ENCODE measurements at regions not wholly inside any gene's neighbourhood (a gene's known extent, or its start where the extent isn't known, plus 50 kb on each side); places are given as distances from the start of the nearest gene placed in this dataset.

DNA sequence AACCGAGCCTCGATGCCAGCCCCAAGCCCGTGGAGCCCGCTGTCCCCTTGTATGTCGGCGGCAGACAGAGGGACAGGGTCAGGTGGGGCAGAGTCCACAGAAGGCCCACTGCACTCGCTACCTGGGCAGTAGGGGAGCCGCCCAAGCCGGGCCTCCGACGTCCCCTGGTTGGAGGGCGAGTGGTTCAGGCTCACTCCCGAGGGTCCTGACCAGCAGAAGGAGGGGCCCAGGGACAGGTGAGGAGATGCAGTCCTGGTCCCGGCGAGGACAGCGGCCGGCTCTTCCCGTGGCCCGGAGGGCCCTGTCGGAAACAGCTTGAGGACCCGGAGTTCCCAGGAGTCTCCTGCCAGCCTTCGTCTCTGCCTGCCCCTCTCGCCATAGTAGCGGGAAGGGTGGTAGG, 216.7 kb upstream of the SFSWAP start:
- TF ChIP-seq, protein P1, sequence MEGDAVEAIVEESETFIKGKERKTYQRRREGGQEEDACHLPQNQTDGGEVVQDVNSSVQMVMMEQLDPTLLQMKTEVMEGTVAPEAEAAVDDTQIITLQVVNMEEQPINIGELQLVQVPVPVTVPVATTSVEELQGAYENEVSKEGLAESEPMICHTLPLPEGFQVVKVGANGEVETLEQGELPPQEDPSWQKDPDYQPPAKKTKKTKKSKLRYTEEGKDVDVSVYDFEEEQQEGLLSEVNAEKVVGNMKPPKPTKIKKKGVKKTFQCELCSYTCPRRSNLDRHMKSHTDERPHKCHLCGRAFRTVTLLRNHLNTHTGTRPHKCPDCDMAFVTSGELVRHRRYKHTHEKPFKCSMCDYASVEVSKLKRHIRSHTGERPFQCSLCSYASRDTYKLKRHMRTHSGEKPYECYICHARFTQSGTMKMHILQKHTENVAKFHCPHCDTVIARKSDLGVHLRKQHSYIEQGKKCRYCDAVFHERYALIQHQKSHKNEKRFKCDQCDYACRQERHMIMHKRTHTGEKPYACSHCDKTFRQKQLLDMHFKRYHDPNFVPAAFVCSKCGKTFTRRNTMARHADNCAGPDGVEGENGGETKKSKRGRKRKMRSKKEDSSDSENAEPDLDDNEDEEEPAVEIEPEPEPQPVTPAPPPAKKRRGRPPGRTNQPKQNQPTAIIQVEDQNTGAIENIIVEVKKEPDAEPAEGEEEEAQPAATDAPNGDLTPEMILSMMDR (IDR thresholded peaks at IDR 0.05): no peak
- TF ChIP-seq POLR2A (IDR thresholded peaks at IDR 0.05): no peak
